MM.1S (cell line): ENCODE measurements at regions not wholly inside any gene's neighbourhood (a gene's known extent, or its start where the extent isn't known, plus 50 kb on each side); places are given as distances from the start of the nearest gene placed in this dataset.

ENCODE experiments used
- DNase-seq: peaks from one replicate; pipeline ENCODE4 v3.0.0-alpha.2; 2015
- H2AFZ ChIP-seq: fragments of 300-600 bp; sonication (generic); 2 replicates; pipeline ENCODE4 v1.6.0; 2016; ENCODE audit warnings: antibody characterized with exemption, low read length
- H3F3A ChIP-seq: fragments of 300-600 bp; sonication (generic); 2 replicates; pipeline ENCODE4 v1.6.1; 2016; ENCODE audit warnings: mild to moderate bottlenecking, antibody characterized with exemption, low read length, moderate library complexity, mixed read lengths; ENCODE audit not compliant: insufficient read depth
- H3K27ac ChIP-seq: fragments of 300-600 bp; sonication (generic); 2 replicates; pipeline ENCODE4 v1.5.1; 2016; ENCODE audit warnings: mild to moderate bottlenecking, low read length
- H3K27me3 ChIP-seq: fragments of 300-600 bp; sonication (generic); replicated peaks from 2 replicates; pipeline ENCODE4 v1.6.0; 2016; ENCODE audit warnings: low read length; ENCODE audit not compliant: insufficient read depth
- H3K36me3 ChIP-seq: fragments of 300-600 bp; sonication (generic); replicated peaks from 2 replicates; pipeline ENCODE4 v1.6.1; 2016; ENCODE audit warnings: mild to moderate bottlenecking, low read length, mixed read lengths; ENCODE audit not compliant: insufficient read depth
- H3K4me1 ChIP-seq: fragments of 300-600 bp; sonication (generic); 2 replicates; pipeline ENCODE4 v1.6.1; 2016; ENCODE audit warnings: low read length, mixed read lengths
- H3K4me2 ChIP-seq: fragments of 300-600 bp; sonication (generic); 2 replicates; pipeline ENCODE4 v1.6.0; 2016; ENCODE audit warnings: low read depth, low read length
- H3K4me3 ChIP-seq: fragments of 300-600 bp; sonication (generic); 2 replicates; pipeline ENCODE4 v1.5.1; 2016; ENCODE audit warnings: low read length, mixed read lengths
- H3K79me2 ChIP-seq: fragments of 300-600 bp; sonication (generic); 2 replicates; pipeline ENCODE4 v1.6.1; 2016; ENCODE audit warnings: mixed run types, low read length, mixed read lengths
- H3K9ac ChIP-seq: fragments of 300-600 bp; sonication (generic); 2 replicates; pipeline ENCODE4 v1.6.1; 2016; ENCODE audit warnings: low read length, mixed read lengths
- H3K9me2 ChIP-seq: fragments of 300-600 bp; sonication (generic); replicated peaks from 2 replicates; pipeline ENCODE4 v1.6.1; 2016; ENCODE audit warnings: mild to moderate bottlenecking, low read length, mixed read lengths; ENCODE audit not compliant: insufficient read depth
- H3K9me3 ChIP-seq: fragments of 300-600 bp; sonication (generic); replicated peaks from 2 replicates; pipeline ENCODE4 v1.6.1; 2016; ENCODE audit warnings: mild to moderate bottlenecking, low read length, mixed read lengths; ENCODE audit not compliant: insufficient read depth
- H4K20me1 ChIP-seq: fragments of 300-600 bp; sonication (generic); 2 replicates; pipeline ENCODE4 v1.6.1; 2016; ENCODE audit warnings: mild to moderate bottlenecking, low read length, moderate library complexity, mixed read lengths; ENCODE audit not compliant: insufficient read depth
- EZH2 ChIP-seq: fragments of 300-600 bp; sonication (generic); optimal IDR thresholded peaks from 2 replicates; pipeline ENCODE3; 2017; ENCODE audit warnings: low read depth, mild to moderate bottlenecking, antibody characterized with exemption, low read length, mixed read lengths
- EZH2phosphoT487 ChIP-seq: fragments of 300-600 bp; sonication (generic); IDR thresholded peaks from 2 replicates; pipeline ENCODE4 v1.6.1; 2018; ENCODE audit warnings: antibody characterized with exemption, low read length
- TF ChIP-seq, protein P1 (sequence below): fragments of 300-600 bp; sonication (generic); IDR thresholded peaks from 2 replicates; pipeline ENCODE4 v1.5.1; 2016; ENCODE audit warnings: antibody characterized with exemption, low read length, mixed read lengths

DNA sequence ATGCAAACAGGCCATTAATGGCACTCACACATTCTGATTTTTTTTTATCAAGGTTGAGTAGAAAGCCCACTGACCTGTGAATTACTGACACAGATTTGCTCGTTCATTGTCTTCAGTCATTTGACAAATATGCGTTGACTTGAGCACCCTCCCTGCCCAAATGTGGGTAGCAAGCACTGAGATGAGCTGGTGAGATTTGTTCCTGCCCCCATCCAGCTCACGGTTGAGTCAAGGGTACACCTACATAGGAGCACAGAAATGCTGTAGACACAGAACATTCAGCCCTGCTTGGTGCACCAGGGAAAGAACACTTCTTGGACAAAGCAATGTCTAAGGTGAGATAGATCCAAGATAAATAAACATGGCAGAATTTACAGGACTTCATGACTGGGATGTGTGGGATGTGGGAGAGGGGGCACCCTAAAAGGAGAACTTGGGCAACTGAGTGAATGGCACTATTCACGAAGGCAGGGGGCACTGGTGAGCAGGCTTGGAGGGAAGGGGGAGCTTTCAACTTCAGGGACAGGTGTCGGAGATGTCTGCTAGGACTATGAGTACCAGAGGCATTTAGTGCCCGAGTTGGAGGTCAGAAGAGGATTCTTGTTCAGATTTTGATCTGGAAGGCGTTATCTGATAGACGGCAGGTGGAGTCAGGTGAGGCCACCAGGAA, 213.4 kb downstream of the VRK1 start:
- H3K36me3 ChIP-seq = no peaks in the 10 kb centered on the region
- no peak overlapping the region for H3K4me3 ChIP-seq
- H3F3A ChIP-seq = no peaks in the 10 kb centered on the region
- H3K27me3 ChIP-seq = no peaks in the 10 kb centered on the region
- no peaks in the 10 kb centered on the region for H4K20me1 ChIP-seq
- TF ChIP-seq, protein P1, sequence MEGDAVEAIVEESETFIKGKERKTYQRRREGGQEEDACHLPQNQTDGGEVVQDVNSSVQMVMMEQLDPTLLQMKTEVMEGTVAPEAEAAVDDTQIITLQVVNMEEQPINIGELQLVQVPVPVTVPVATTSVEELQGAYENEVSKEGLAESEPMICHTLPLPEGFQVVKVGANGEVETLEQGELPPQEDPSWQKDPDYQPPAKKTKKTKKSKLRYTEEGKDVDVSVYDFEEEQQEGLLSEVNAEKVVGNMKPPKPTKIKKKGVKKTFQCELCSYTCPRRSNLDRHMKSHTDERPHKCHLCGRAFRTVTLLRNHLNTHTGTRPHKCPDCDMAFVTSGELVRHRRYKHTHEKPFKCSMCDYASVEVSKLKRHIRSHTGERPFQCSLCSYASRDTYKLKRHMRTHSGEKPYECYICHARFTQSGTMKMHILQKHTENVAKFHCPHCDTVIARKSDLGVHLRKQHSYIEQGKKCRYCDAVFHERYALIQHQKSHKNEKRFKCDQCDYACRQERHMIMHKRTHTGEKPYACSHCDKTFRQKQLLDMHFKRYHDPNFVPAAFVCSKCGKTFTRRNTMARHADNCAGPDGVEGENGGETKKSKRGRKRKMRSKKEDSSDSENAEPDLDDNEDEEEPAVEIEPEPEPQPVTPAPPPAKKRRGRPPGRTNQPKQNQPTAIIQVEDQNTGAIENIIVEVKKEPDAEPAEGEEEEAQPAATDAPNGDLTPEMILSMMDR = no peak
- TF ChIP-seq EZH2 (no peak), EZH2phosphoT487 (no peak)
- H3K4me2 ChIP-seq = no peak overlapping the region
- H3K27ac ChIP-seq = no peak overlapping the region
- no peaks in the 10 kb centered on the region for H3K9me2 ChIP-seq
- no peaks in the 10 kb centered on the region for H3K9me3 ChIP-seq
- no peaks in the 10 kb centered on the region for H3K79me2 ChIP-seq
- no peak for DNase-seq
- H3K9ac ChIP-seq = no peak overlapping the region
- H2AFZ ChIP-seq = no peak overlapping the region
- no peaks in the 10 kb centered on the region for H3K4me1 ChIP-seq

DNA sequence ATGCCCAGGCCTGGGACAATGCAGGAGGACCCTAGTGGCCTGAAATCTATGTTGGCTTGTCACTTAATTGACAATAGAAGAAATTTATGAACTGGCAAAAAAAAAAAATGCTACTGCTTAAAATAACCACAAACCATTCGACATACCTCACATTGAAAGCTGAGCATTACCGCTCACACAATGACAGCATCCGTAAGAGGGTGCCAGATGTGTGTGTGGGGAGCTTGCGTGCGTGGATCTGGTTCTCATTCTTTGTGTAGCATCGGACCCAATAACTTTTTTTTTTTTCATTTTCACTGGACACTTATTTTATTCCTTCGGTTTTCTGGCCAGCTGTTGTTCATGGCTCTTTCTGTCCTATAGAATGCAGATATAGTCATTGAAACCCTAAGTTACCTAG, 216.7 kb downstream of the VRK1 start:
- no peak for DNase-seq
- Histone ChIP-seq H3K9me2 (no peaks in the 10 kb centered on the region), H3K27ac (no peak overlapping the region), H3K4me2 (no peak overlapping the region), H3K4me1 (no peaks in the 10 kb centered on the region), H2AFZ (no peak overlapping the region), H3K4me3 (no peak overlapping the region), H3K36me3 (no peaks in the 10 kb centered on the region), H3K27me3 (no peaks in the 10 kb centered on the region), H3F3A (no peaks in the 10 kb centered on the region), H3K9ac (no peak overlapping the region), H3K9me3 (no peaks in the 10 kb centered on the region), H4K20me1 (no peaks in the 10 kb centered on the region), H3K79me2 (no peaks in the 10 kb centered on the region)
- TF ChIP-seq, protein P1 = no peak
- TF ChIP-seq EZH2 (no peak), EZH2phosphoT487 (no peak)

DNA sequence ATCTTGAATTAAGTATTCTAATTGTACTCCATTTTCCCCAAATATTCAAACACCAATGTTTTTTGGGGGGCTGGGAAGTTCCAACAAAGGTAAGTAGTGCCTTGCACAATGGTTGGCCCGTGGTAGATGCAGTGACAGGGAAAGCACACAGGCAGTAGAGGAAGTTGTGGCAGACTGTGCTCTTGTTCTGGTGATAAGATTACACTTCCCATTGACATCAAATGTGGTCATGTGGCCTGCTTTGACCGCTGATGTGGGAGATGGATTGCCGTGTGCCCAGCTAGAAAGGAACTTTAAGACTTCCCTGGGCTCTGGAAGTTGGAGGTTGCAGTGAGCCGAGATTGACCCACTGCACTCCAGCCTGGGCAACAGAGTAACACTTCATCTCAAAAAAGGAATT, 223.8 kb downstream of the VRK1 start:
- DNase-seq = no peak
- TF ChIP-seq, protein P1 = no peak
- TF ChIP-seq EZH2 (no peak), EZH2phosphoT487 (no peak)
- Histone ChIP-seq H3K4me1 (no peaks in the 10 kb centered on the region), H3K9me3 (no peaks in the 10 kb centered on the region), H4K20me1 (no peaks in the 10 kb centered on the region), H3K27ac (no peak overlapping the region), H3F3A (no peaks in the 10 kb centered on the region), H3K9ac (no peak overlapping the region), H3K4me3 (no peak overlapping the region), H3K4me2 (no peak overlapping the region), H3K9me2 (no peaks in the 10 kb centered on the region), H3K79me2 (no peaks in the 10 kb centered on the region), H3K27me3 (no peaks in the 10 kb centered on the region), H2AFZ (no peak overlapping the region), H3K36me3 (no peaks in the 10 kb centered on the region)
